A673 (cell line): ENCODE measurements at regions not wholly inside any gene's neighbourhood (a gene's known extent, or its start where the extent isn't known, plus 50 kb on each side); places are given as distances from the start of the nearest gene placed in this dataset.

ENCODE experiments used
- BruUV-seq: library from RNA; stranded (reverse); fragments of 400-500 nt; replicated peaks from 2 replicates; lab custom pipeline; 2021; lab: Mats Ljungman, UMichigan
- CTCF ChIA-PET: fragments of 300-600 bp; sonication (Branson Sonifier 250); formaldehyde crosslinking; loops from one replicate; lab custom pipeline; 2022; ENCODE audit warnings: antibody characterized with exemption; lab: Charles Lee
- POLR2A ChIA-PET: fragments of 300-600 bp; sonication (Branson Sonifier 250); formaldehyde crosslinking; loops from one replicate; lab custom pipeline; 2022; ENCODE audit warnings: antibody characterized with exemption; ENCODE audit not compliant: low non-redundant PET; lab: Charles Lee
- DNase-seq: peaks from one replicate; pipeline ENCODE4 v3.0.0-alpha.2; 2015; ENCODE audit warnings: low spot score
- H3K27ac ChIP-seq: fragments of 200-600 bp; sonication (generic); 2 replicates; pipeline ENCODE4 v1.5.1; 2016; ENCODE audit warnings: mixed run types, low read depth, mild to moderate bottlenecking, mixed read lengths, antibody characterized with exemption, low read length; ENCODE audit not compliant: poor library complexity, severe bottlenecking
- H3K27me3 ChIP-seq: fragments of 200-600 bp; sonication (generic); replicated peaks from 2 replicates; pipeline ENCODE4 v1.6.1; 2017; ENCODE audit warnings: mixed run types, low read depth, mild to moderate bottlenecking, mixed read lengths, antibody characterized with exemption, low read length; ENCODE audit not compliant: insufficient read depth, poor library complexity
- H3K36me3 ChIP-seq: fragments of 200-600 bp; sonication (generic); 2 replicates; pipeline ENCODE4 v1.6.1; 2016; ENCODE audit warnings: mixed run types, mild to moderate bottlenecking, mixed read lengths, antibody characterized with exemption, low read length; ENCODE audit not compliant: insufficient read depth, poor library complexity, severe bottlenecking
- H3K4me1 ChIP-seq: fragments of 200-600 bp; sonication (generic); 2 replicates; pipeline ENCODE4 v1.6.1; 2017; ENCODE audit warnings: mixed run types, mild to moderate bottlenecking, mixed read lengths, antibody characterized with exemption, low read length; ENCODE audit not compliant: insufficient read depth, poor library complexity, severe bottlenecking
- H3K4me3 ChIP-seq: fragments of 200-600 bp; sonication (generic); 2 replicates; pipeline ENCODE4 v1.5.1; 2016; ENCODE audit warnings: low read depth, mixed run types, mild to moderate bottlenecking, mixed read lengths, low read length; ENCODE audit not compliant: poor library complexity, severe bottlenecking
- H3K9me3 ChIP-seq: fragments of 200-600 bp; sonication (generic); 2 replicates; pipeline ENCODE4 v1.6.1; 2016; ENCODE audit warnings: mixed run types, low read depth, mild to moderate bottlenecking, mixed read lengths, antibody characterized with exemption, low read length; ENCODE audit not compliant: poor library complexity, severe bottlenecking
- CTCF ChIP-seq: fragments of 300-800, 200-600 bp; sonication (generic); conservative IDR thresholded peaks from 2 replicates; pipeline ENCODE4 v1.5.1; 2017; ENCODE audit warnings: low read depth, mild to moderate bottlenecking, antibody characterized with exemption, low read length, moderate library complexity, mixed read lengths
- EZH2 ChIP-seq: fragments of 200-600 bp; sonication (generic); IDR thresholded peaks from 2 replicates; pipeline ENCODE4 v1.6.1; 2017; ENCODE audit warnings: borderline replicate concordance, low read depth, mild to moderate bottlenecking, mixed read lengths, antibody characterized with exemption, low read length; ENCODE audit not compliant: poor library complexity, severe bottlenecking
- intact Hi-C: fragments of 100-400 bp; cut with micrococcal nuclease; formaldehyde crosslinking; loops from one replicate; pipeline ENCODE4 v1.10.0; 2022; ENCODE audit not compliant: unreplicated experiment

- DNase-seq: peak; percentile 19
- Histone ChIP-seq H3K4me1 (no peaks in the 10 kb centered on the region), H3K27me3 (no peaks in the 10 kb centered on the region), H3K4me3 (no peak overlapping the region), H3K27ac (no peak overlapping the region), H3K36me3 (no peaks in the 10 kb centered on the region), H3K9me3 (no peaks in the 10 kb centered on the region)
- TF ChIP-seq EZH2 (no peak), CTCF (0 out of 2 replicates have a peak, but pooled peaks have one; percentile 15)
- CTCF ChIA-PET: no interaction called here
- BruUV-seq: no TSS peak
- POLR2A ChIA-PET: no interaction called here
- intact Hi-C loops: no loop called here
Measured at GRCh38 chr9:31839273-31839672, 545.2 kb upstream of the ACO1 start.

- TF ChIP-seq CTCF (no peak), EZH2 (no peak)
- DNase-seq: no peak
- H3K27me3 ChIP-seq: no peaks in the 10 kb centered on the region
- no peaks in the 10 kb centered on the region for H3K36me3 ChIP-seq
- CTCF ChIA-PET: no interaction called here
- POLR2A ChIA-PET: no interaction called here
- intact Hi-C loops: no loop called here
- no peak overlapping the region for H3K4me3 ChIP-seq
- no peaks in the 10 kb centered on the region for H3K9me3 ChIP-seq
- H3K4me1 ChIP-seq: no peaks in the 10 kb centered on the region
- no peak overlapping the region for H3K27ac ChIP-seq
- BruUV-seq: no TSS peak
Measured at GRCh38 chr9:31840702-31841101, 543.7 kb upstream of the ACO1 start.

- Histone ChIP-seq H3K36me3 (no peaks in the 10 kb centered on the region), H3K27me3 (no peaks in the 10 kb centered on the region), H3K4me1 (no peaks in the 10 kb centered on the region), H3K4me3 (no peak overlapping the region), H3K9me3 (no peaks in the 10 kb centered on the region), H3K27ac (no peak overlapping the region)
- intact Hi-C loops: no loop called here
- ChIA-PET CTCF (no interaction called here), POLR2A (no interaction called here)
- no TSS peak for BruUV-seq
- no peak for DNase-seq
- TF ChIP-seq EZH2 (no peak), CTCF (no peak)
Measured at GRCh38 chr9:31847963-31848362, 536.5 kb upstream of the ACO1 start.
